ENCODE measurements at regions not wholly inside any gene's neighbourhood (a gene's known extent, or its start where the extent isn't known, plus 50 kb on each side); places are given as distances from the start of the nearest gene placed in this dataset.

- TF ChIP-seq CTCF (IDR thresholded peaks at IDR 0.05) (no peak), EP300 (IDR thresholded peaks at IDR 0.05) (no peak), POLR2AphosphoS5 (IDR thresholded peaks at IDR 0.05) (no peak), POLR2A (IDR thresholded peaks at IDR 0.05) (no peak)
- no peak for DNase-seq
- Histone ChIP-seq H3K4me1 (no peaks in the 10 kb centered on the region), H3K36me3 (no peaks in the 10 kb centered on the region), H3K9me3 (no peaks in the 10 kb centered on the region), H3K4me3 (no peak overlapping the region), H3K27ac (no peak overlapping the region), H3K27me3 (no peaks in the 10 kb centered on the region)
- 39 to 51% (median 44%) methylated on average over 2 of the region's 2 CpGs for WGBS, 5 donors
- intact Hi-C loops (cut with DNase I; ENCODE audit: low total_unique reads) = no loop called here
Measured at GRCh38 chrX:112536544-112536943, 143.2 kb downstream of the LHFPL1 start.

DNA sequence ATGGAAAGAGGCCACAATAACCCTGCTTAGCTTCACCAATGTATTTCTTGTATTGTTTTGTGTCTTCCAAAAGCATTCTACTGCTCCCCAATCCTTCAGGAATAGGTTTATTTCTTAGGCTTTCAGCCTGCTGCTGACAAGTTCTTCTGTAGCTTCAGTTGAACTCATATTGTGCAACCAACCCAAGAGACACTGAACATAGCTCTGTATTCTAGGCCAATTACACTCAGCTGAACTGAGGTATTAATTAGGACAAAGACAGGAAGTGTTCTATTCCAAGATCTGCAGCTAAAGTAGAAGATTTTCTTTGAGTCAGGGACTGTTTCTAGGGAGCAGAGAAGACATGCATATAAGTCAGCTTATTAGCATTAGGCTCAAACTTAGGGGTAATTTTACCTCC is 151.8 kb downstream of the LHFPL1 start:
- no peak for DNase-seq

GRCh38 chrX:112521676-112522075 is 158.1 kb downstream of the LHFPL1 start:
- TF ChIP-seq POLR2AphosphoS5 (IDR thresholded peaks at IDR 0.05) (no peak), POLR2A (IDR thresholded peaks at IDR 0.05) (no peak), EP300 (IDR thresholded peaks at IDR 0.05) (no peak), CTCF (IDR thresholded peaks at IDR 0.05) (no peak)
- H3K4me3 ChIP-seq = no peak overlapping the region
- no peaks in the 10 kb centered on the region for H3K36me3 ChIP-seq
- WGBS, 5 donors = 48 to 59% (median 51%) methylated on average over 2 of the region's 2 CpGs
- H3K4me1 ChIP-seq = no peaks in the 10 kb centered on the region
- H3K27me3 ChIP-seq = peaks cover 0 to 10% (median 0%) of the 10 kb centered on the region in 3 donors
- no peak overlapping the region for H3K27ac ChIP-seq
- DNase-seq = no peak
- H3K9me3 ChIP-seq = peaks cover 0 to 14% (median 4%) of the 10 kb centered on the region in 4 donors
- intact Hi-C loops (cut with DNase I; ENCODE audit: low total_unique reads) = no loop called here

More for the DNA sequence above, 151.8 kb downstream of the LHFPL1 start:
- Histone ChIP-seq H3K36me3 (no peaks in the 10 kb centered on the region), H3K27me3 (peaks cover 0 to 10% (median 0%) of the 10 kb centered on the region in 3 donors), H3K4me1 (no peaks in the 10 kb centered on the region), H3K4me3 (no peak overlapping the region), H3K9me3 (peaks cover 0 to 14% (median 4%) of the 10 kb centered on the region in 4 donors), H3K27ac (no peak overlapping the region)
- intact Hi-C loops (cut with DNase I; ENCODE audit: low total_unique reads) = no loop called here
- TF ChIP-seq CTCF (IDR thresholded peaks at IDR 0.05) (no peak), POLR2A (IDR thresholded peaks at IDR 0.05) (no peak), POLR2AphosphoS5 (IDR thresholded peaks at IDR 0.05) (no peak), EP300 (IDR thresholded peaks at IDR 0.05) (no peak)

- Histone ChIP-seq H3K36me3 (no peaks in the 10 kb centered on the region), H3K9me3 (peaks cover 0 to 11% (median 5%) of the 10 kb centered on the region in 4 donors), H3K4me3 (no peak overlapping the region), H3K27ac (no peak overlapping the region), H3K27me3 (no peaks in the 10 kb centered on the region), H3K4me1 (no peaks in the 10 kb centered on the region)
- no peak for TF ChIP-seq POLR2A (IDR thresholded peaks at IDR 0.05)
- no peak for TF ChIP-seq CTCF (IDR thresholded peaks at IDR 0.05)
- TF ChIP-seq EP300 (IDR thresholded peaks at IDR 0.05) = no peak
- TF ChIP-seq POLR2AphosphoS5 (IDR thresholded peaks at IDR 0.05) = no peak
- no peak for DNase-seq
- intact Hi-C loops (cut with DNase I; ENCODE audit: low total_unique reads) = no loop called here
- 52 to 84% (median 60%) methylated on average over 1 of the region's 1 CpG for WGBS, 5 donors
Measured at GRCh38 chrX:112520124-112520523, 159.6 kb downstream of the LHFPL1 start.

Measured in stomach (tissue), 8 donors.